ENCODE measurements at regions not wholly inside any gene's neighbourhood (a gene's known extent, or its start where the extent isn't known, plus 50 kb on each side); places are given as distances from the start of the nearest gene placed in this dataset.

- TF ChIP-seq CTCF (IDR thresholded peaks at IDR 0.05 in 2 of 3, conservative IDR thresholded peaks at IDR 0.05 in 1 of 3; ENCODE audit: borderline replicate concordance in 1 of 3, insufficient read depth in 1 of 3, low read depth in 2 of 3, low read length in 2 of 3) (no peak), POLR2AphosphoS5 (IDR thresholded peaks at IDR 0.05; ENCODE audit: low read depth, low read length) (no peak), SIN3A (IDR thresholded peaks at IDR 0.05; ENCODE audit: low read depth) (peak; percentile 45; the same call in 1 of the 2 replicates), REST (IDR thresholded peaks at IDR 0.05; ENCODE audit: low read depth) (no peak), EZH2 (IDR thresholded peaks at IDR 0.05) (no peak), POLR2A (IDR thresholded peaks at IDR 0.05; ENCODE audit: borderline replicate concordance, extremely low read depth, insufficient read depth, insufficient read length) (no peak), ZBTB33 (IDR thresholded peaks at IDR 0.05; ENCODE audit: extremely low read depth, insufficient replicate concordance, low read length) (no peak), YY1 (IDR thresholded peaks at IDR 0.05; ENCODE audit: extremely low read depth, insufficient replicate concordance, low read depth, low read length) (no peak), ELF1 (IDR thresholded peaks at IDR 0.05; ENCODE audit: borderline replicate concordance, low read depth) (0 out of 2 replicates have a peak, but pooled peaks have one; percentile 27), SP1 (IDR thresholded peaks at IDR 0.05; ENCODE audit: low read depth) (peak; percentile 69), RAD21 (IDR thresholded peaks at IDR 0.05; ENCODE audit: low read depth) (no peak), EGR1 (IDR thresholded peaks at IDR 0.05; ENCODE audit: low read depth) (no peak), TCF7L2 (IDR thresholded peaks at IDR 0.05; ENCODE audit: borderline replicate concordance, extremely low read depth, insufficient read depth, insufficient read length) (peak; percentile 72)
- TF ChIP-seq, protein P1, sequence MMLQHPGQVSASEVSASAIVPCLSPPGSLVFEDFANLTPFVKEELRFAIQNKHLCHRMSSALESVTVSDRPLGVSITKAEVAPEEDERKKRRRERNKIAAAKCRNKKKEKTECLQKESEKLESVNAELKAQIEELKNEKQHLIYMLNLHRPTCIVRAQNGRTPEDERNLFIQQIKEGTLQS (IDR thresholded peaks at IDR 0.05): no peak
These were observed 404.6 kb downstream of the CSNK1G3 start for GRCh38 chr5:123916345-123917121.

Data from HCT116 (cell line).